K562 (cell line): ENCODE measurements at regions not wholly inside any gene's neighbourhood (a gene's known extent, or its start where the extent isn't known, plus 50 kb on each side); places are given as distances from the start of the nearest gene placed in this dataset.
"Not testable (repeated sequence)": the region's sequence is repeated elsewhere in the genome, so short reads cannot be mapped to it uniquely, and the experiment has no call there.

Experiments
- ASH1L ChIP-seq: fragments of 450-650 bp; IDR thresholded peaks from 2 replicates; pipeline ENCODE4 v1.6.1; 2018; ENCODE audit warnings: borderline replicate concordance, mild to moderate bottlenecking, low read depth; ENCODE audit not compliant: partially characterized antibody
- ATF7 ChIP-seq: fragments of 450-650 bp; IDR thresholded peaks from 2 replicates; pipeline ENCODE4 v1.7.1; 2014; ENCODE audit warnings: mild to moderate bottlenecking, moderate library complexity
- CREB1 ChIP-seq, 2 experiments: sonication (generic) in 1 of 2; formaldehyde crosslinking in 1 of 2; IDR thresholded peaks; 2 replicates each; pipeline versions ENCODE4 v1.6.1 to v1.8.0; 2012 to 2022; ENCODE audit warnings: inconsistent platforms in 1 of 2, mild to moderate bottlenecking in 1 of 2, missing genetic modification reagents in 1 of 2, moderate library complexity in 1 of 2
- CXXC5 ChIP-seq: fragments of 250-450 bp; sonication (Bioruptor Pico); IDR thresholded peaks from 2 replicates; pipeline ENCODE4 v1.8.0; 2022; ENCODE audit warnings: inconsistent platforms, mild to moderate bottlenecking, moderate library complexity
- FOS ChIP-seq: IDR thresholded peaks from 3 replicates; pipeline ENCODE4 v1.6.1; 2011; ENCODE audit not compliant: insufficient read length; ENCODE audit errors: extremely low read depth
- HNRNPLL ChIP-seq: fragments of 200-400 bp; formaldehyde crosslinking; IDR thresholded peaks from 2 replicates; pipeline ENCODE4 v1.6.1; 2017; ENCODE audit warnings: low read length, low read depth, mild to moderate bottlenecking; ENCODE audit not compliant: poor library complexity, severe bottlenecking
- JUND ChIP-seq, 2 experiments: IDR thresholded peaks; 2 replicates in 1 of 2; 3 replicates in 1 of 2; pipeline ENCODE4 v1.6.1; 2011; ENCODE audit warnings: borderline replicate concordance in 2 of 2, low read depth in 2 of 2, low read length in 2 of 2, improper control_type of control experiment in 1 of 2, missing biosample characterization in 1 of 2, missing genetic modification characterization in 1 of 2, missing genetic modification reagents in 1 of 2
- MAZ ChIP-seq, 2 experiments: fragments of 450-650 bp in 1 of 2; sonication (generic) in 1 of 2; formaldehyde crosslinking; IDR thresholded peaks in 1 of 2; conservative IDR thresholded peaks in 1 of 2; 2 replicates each; pipeline versions ENCODE4 v1.4.0 to v1.5.0; 2020; ENCODE audit warnings: mild to moderate bottlenecking in 1 of 2, missing genetic modification reagents in 1 of 2
- MBD2 ChIP-seq: sonication (generic); IDR thresholded peaks from 2 replicates; pipeline ENCODE4 v1.6.1; 2016; ENCODE audit warnings: low read depth, borderline replicate concordance
- NFYB ChIP-seq: IDR thresholded peaks from 2 replicates; pipeline ENCODE4 v1.6.1; 2011; ENCODE audit warnings: mild to moderate bottlenecking, moderate library complexity; ENCODE audit not compliant: insufficient read length; ENCODE audit errors: extremely low read depth
- POLR2AphosphoS5 ChIP-seq: IDR thresholded peaks from 2 replicates; pipeline ENCODE4 v1.6.1; 2011; ENCODE audit warnings: mild to moderate bottlenecking, low read depth, low read length, moderate library complexity; ENCODE audit not compliant: control insufficient read depth, insufficient read depth
- POLR2G ChIP-seq: fragments of 200-400 bp; formaldehyde crosslinking; IDR thresholded peaks from 2 replicates; pipeline ENCODE4 v1.6.1; 2017; ENCODE audit warnings: low read depth, mild to moderate bottlenecking, antibody characterized with exemption, low read length, moderate library complexity
- RBFOX2 ChIP-seq: fragments of 200-400 bp; formaldehyde crosslinking; IDR thresholded peaks from 2 replicates; pipeline ENCODE4 v1.6.1; 2017; ENCODE audit warnings: low read depth, mild to moderate bottlenecking, low read length, moderate library complexity
- TCF7L2 ChIP-seq: fragments of 150-350 bp; IDR thresholded peaks from 2 replicates; pipeline ENCODE4 v1.6.1; 2016; ENCODE audit warnings: low read depth, mild to moderate bottlenecking, low read length, moderate library complexity
- ZNF444 ChIP-seq: fragments of 250-450 bp; sonication (Bioruptor Pico); IDR thresholded peaks from 2 replicates; pipeline ENCODE4 v1.4.0; 2020; ENCODE audit warnings: mild to moderate bottlenecking, moderate library complexity
- TF ChIP-seq, protein P1 (sequence below), 3 experiments: fragments of 200-800 bp in 1 of 3; fragments of 250-450 bp in 1 of 3; fragments of 450-650 bp in 1 of 3; sonication (Bioruptor Pico) in 1 of 3; sonication (Bioruptor generic) in 1 of 3; formaldehyde crosslinking in 1 of 3; IDR thresholded peaks; 2 replicates each; pipeline versions ENCODE4 v1.6.1 to v1.8.0; 2016 to 2022; ENCODE audit warnings: mild to moderate bottlenecking in 2 of 3, missing genetic modification characterization in 2 of 3, missing compliant biosample characterization in 1 of 3, moderate library complexity in 1 of 3
- TF ChIP-seq, protein P2 (sequence below): fragments of 450-650 bp; IDR thresholded peaks from 2 replicates; pipeline ENCODE4 v1.6.1; 2018; ENCODE audit not compliant: partially characterized antibody

DNA sequence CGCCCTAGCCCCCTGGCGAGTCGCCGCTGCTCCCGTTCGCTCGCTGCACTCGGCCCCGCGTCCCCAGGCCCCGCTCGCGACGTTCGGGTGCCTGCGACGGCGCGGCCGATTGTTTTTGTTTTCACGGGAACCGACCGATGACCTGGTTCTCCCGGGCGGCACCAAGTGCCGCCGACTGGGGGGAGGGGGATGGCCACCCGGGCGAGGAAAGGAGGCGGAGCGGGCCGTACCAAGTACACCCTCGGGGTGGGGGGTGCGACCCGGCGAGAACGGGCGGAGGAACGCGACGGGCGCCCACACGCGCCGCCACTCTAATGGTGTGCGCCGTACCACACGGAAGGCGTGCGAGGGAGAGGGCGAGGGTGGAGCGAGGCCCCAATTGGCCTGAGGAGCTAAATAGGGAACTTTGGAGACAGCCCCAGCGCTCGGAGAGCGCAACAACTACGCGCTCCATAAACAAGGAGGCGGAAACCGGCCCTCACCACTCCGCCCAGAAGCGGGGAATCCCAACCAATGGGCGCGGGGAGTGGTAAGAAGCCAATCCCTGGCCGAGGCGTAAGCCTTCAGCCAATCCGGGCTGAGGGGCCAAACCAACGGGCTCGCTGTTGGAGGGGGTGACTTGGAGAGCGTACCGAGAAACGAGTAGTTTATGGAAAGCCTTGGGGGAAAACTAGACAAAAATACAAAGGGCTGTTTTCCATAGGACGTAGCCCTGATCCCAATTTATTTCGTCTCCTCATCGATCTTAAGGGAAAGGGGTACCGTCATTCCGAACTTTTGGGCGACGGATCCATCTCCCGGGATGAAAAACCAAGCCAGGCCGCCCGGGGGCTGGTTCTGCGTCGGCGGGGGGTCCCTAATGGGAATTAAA lies 54.8 kb upstream of the PLGLB1 start (continued):
- TF ChIP-seq, protein P1, sequence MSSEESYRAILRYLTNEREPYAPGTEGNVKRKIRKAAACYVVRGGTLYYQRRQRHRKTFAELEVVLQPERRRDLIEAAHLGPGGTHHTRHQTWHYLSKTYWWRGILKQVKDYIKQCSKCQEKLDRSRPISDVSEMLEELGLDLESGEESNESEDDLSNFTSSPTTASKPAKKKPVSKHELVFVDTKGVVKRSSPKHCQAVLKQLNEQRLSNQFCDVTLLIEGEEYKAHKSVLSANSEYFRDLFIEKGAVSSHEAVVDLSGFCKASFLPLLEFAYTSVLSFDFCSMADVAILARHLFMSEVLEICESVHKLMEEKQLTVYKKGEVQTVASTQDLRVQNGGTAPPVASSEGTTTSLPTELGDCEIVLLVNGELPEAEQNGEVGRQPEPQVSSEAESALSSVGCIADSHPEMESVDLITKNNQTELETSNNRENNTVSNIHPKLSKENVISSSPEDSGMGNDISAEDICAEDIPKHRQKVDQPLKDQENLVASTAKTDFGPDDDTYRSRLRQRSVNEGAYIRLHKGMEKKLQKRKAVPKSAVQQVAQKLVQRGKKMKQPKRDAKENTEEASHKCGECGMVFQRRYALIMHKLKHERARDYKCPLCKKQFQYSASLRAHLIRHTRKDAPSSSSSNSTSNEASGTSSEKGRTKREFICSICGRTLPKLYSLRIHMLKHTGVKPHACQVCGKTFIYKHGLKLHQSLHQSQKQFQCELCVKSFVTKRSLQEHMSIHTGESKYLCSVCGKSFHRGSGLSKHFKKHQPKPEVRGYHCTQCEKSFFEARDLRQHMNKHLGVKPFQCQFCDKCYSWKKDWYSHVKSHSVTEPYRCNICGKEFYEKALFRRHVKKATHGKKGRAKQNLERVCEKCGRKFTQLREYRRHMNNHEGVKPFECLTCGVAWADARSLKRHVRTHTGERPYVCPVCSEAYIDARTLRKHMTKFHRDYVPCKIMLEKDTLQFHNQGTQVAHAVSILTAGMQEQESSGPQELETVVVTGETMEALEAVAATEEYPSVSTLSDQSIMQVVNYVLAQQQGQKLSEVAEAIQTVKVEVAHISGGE (CRISPR knock-in tag; IDR thresholded peaks at IDR 0.05): 0 out of 6 replicates have a peak, but pooled peaks of 1 of the 3 experiments have one; percentile 43
- TF ChIP-seq RBFOX2 (peak; percentile 76), MAZ (CRISPR knock-in tag; conservative IDR thresholded peaks at IDR 0.05 in 1 of 2, IDR thresholded peaks at IDR 0.05 in 1 of 2) (peak in 1 of 2 experiments; percentile 32; a peak in 1 of 4 replicates), MBD2 (peak; percentile 79), ZNF444 (CRISPR knock-in tag) (peak; percentile 87), FOS (peak; percentile 40), JUND (IDR thresholded peaks at IDR 0.05; ENCODE audit: borderline replicate concordance, low read depth, low read length) (peak; percentile 59), ATF7 (peak; percentile 76), POLR2G (peak; percentile 84), POLR2AphosphoS5 (0 out of 2 replicates have a peak, but pooled peaks have one; percentile 24), TCF7L2 (peak; percentile 70), CXXC5 (CRISPR knock-in tag) (0 out of 2 replicates have a peak, but pooled peaks have one; percentile 18), HNRNPLL (peak; percentile 76), CREB1 (IDR thresholded peaks at IDR 0.05) (peak; percentile 41; the same call in 1 of the 2 replicates), NFYB (peak; percentile 49), ASH1L (peak; percentile 31)
- TF ChIP-seq, protein P2, sequence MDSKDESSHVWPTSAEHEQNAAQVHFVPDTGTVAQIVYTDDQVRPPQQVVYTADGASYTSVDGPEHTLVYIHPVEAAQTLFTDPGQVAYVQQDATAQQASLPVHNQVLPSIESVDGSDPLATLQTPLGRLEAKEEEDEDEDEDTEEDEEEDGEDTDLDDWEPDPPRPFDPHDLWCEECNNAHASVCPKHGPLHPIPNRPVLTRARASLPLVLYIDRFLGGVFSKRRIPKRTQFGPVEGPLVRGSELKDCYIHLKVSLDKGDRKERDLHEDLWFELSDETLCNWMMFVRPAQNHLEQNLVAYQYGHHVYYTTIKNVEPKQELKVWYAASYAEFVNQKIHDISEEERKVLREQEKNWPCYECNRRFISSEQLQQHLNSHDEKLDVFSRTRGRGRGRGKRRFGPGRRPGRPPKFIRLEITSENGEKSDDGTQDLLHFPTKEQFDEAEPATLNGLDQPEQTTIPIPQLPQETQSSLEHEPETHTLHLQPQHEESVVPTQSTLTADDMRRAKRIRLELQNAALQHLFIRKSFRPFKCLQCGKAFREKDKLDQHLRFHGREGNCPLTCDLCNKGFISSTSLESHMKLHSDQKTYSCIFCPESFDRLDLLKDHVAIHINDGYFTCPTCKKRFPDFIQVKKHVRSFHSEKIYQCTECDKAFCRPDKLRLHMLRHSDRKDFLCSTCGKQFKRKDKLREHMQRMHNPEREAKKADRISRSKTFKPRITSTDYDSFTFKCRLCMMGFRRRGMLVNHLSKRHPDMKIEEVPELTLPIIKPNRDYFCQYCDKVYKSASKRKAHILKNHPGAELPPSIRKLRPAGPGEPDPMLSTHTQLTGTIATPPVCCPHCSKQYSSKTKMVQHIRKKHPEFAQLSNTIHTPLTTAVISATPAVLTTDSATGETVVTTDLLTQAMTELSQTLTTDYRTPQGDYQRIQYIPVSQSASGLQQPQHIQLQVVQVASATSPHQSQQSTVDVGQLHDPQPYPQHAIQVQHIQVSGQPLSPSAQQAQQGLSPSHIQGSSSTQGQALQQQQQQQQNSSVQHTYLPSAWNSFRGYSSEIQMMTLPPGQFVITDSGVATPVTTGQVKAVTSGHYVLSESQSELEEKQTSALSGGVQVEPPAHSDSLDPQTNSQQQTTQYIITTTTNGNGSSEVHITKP: peak; percentile 96
- not testable (repeated sequence) for TF ChIP-seq JUND (tag; IDR thresholded peaks at IDR 0.05; ENCODE audit: borderline replicate concordance, low read depth, low read length); CREB1 (CRISPR knock-in tag; IDR thresholded peaks at IDR 0.05)
